ENCODE measurements at regions not wholly inside any gene's neighbourhood (a gene's known extent, or its start where the extent isn't known, plus 50 kb on each side); places are given as distances from the start of the nearest gene placed in this dataset.

DNA sequence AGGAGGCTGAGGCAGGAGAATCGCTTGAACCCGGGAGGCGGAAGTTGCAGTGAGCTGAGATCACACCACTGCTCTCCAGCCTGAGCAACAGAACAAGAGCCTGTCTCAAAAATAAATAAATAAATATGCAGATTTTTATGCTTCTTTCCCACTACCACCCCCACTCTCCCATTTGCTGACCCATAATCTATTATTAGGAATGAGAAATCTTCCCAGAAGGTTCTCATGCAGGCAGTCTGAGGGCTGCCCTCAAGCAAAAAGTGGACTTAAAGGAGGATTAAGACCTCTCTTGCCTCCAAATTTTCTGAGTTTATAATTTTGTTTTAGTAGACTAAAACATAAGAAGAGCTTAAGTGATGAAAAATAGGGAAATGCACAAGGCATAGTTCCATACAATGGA lies 85.2 kb upstream of the TOMM7 start:
- no peak for TF ChIP-seq CTCF (IDR thresholded peaks at IDR 0.05)
- no peak overlapping the region for H3K27ac Mint-ChIP-seq (ENCODE audit: unreplicated experiment)

GRCh38 chr7:22900784-22901183 lies 78.1 kb upstream of the TOMM7 start:
- no peak overlapping the region for H3K27ac Mint-ChIP-seq (ENCODE audit: unreplicated experiment)
- no peak for TF ChIP-seq CTCF (IDR thresholded peaks at IDR 0.05)
- H3K9me3 Mint-ChIP-seq (ENCODE audit: unreplicated experiment), result peaks cover 8% of the 10 kb centered on the region
- no peaks in the 10 kb centered on the region for H3K27me3 Mint-ChIP-seq (ENCODE audit: unreplicated experiment)
- no peak overlapping the region for H3K4me3 Mint-ChIP-seq (ENCODE audit: unreplicated experiment)
- peaks cover 2% of the 10 kb centered on the region for H3K36me3 Mint-ChIP-seq (ENCODE audit: unreplicated experiment)
- DNase-seq (ENCODE audit: extremely low spot score, unreplicated experiment), result no peak
- no peaks in the 10 kb centered on the region for H3K4me1 Mint-ChIP-seq (ENCODE audit: unreplicated experiment)

More for the DNA sequence above, 85.2 kb upstream of the TOMM7 start:
- peaks cover 3% of the 10 kb centered on the region for H3K36me3 Mint-ChIP-seq (ENCODE audit: unreplicated experiment)
- DNase-seq (ENCODE audit: extremely low spot score, unreplicated experiment), result no peak
- no peak overlapping the region for H3K4me3 Mint-ChIP-seq (ENCODE audit: unreplicated experiment)
- H3K4me1 Mint-ChIP-seq (ENCODE audit: unreplicated experiment), result no peaks in the 10 kb centered on the region
- peaks cover 7% of the 10 kb centered on the region for H3K9me3 Mint-ChIP-seq (ENCODE audit: unreplicated experiment)
- H3K27me3 Mint-ChIP-seq (ENCODE audit: unreplicated experiment), result no peaks in the 10 kb centered on the region

DNA sequence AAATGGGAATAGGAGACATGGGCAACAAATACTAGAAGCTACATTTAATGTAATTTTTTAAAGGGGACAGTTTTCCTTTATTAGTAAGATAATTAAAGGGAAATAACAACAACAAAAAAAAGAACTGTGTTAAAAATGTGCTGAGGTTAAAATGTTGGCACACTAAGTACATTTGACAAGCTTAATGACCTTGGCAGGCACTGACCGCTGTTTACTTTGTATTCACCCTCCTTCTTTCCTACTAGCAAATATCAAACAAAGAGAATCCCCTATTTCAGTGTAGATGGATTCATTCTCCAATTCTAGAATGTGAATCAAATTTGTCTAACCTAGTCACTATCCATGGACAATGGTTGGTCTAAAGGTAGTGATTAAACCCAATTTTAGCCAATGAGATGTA lies 77.5 kb upstream of the TOMM7 start:
- no peak for DNase-seq (ENCODE audit: extremely low spot score, unreplicated experiment)
- H3K27me3 Mint-ChIP-seq (ENCODE audit: unreplicated experiment), result no peaks in the 10 kb centered on the region
- H3K27ac Mint-ChIP-seq (ENCODE audit: unreplicated experiment), result no peak overlapping the region
- TF ChIP-seq CTCF (IDR thresholded peaks at IDR 0.05), result no peak
- H3K36me3 Mint-ChIP-seq (ENCODE audit: unreplicated experiment), result peaks cover 2% of the 10 kb centered on the region
- peaks cover 8% of the 10 kb centered on the region for H3K9me3 Mint-ChIP-seq (ENCODE audit: unreplicated experiment)
- peaks cover 3% of the 10 kb centered on the region for H3K4me1 Mint-ChIP-seq (ENCODE audit: unreplicated experiment)
- no peak overlapping the region for H3K4me3 Mint-ChIP-seq (ENCODE audit: unreplicated experiment)

DNA sequence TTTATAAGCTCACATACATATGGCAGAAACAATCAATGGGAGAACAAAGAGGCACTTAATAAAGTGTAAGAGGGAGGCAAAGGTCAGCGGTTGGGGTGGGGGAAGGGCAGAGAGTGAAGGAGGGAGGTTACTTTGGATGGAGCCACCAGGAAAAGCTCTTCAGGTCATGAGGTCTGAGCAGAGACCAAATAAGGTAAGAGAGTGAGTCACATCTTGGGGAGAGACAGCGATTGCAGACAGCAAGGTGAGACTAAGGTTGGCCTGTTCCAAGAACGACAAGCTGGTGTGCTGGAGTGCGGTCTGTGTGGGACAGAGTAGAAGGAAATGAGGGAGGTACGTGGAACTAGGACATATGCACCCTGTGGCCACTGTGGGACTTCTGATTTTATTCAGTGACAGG lies 74.3 kb upstream of the TOMM7 start:
- H3K9me3 Mint-ChIP-seq (ENCODE audit: unreplicated experiment), result no peaks in the 10 kb centered on the region
- peaks cover 3% of the 10 kb centered on the region for H3K4me1 Mint-ChIP-seq (ENCODE audit: unreplicated experiment)
- no peaks in the 10 kb centered on the region for H3K27me3 Mint-ChIP-seq (ENCODE audit: unreplicated experiment)
- H3K27ac Mint-ChIP-seq (ENCODE audit: unreplicated experiment), result no peak overlapping the region
- no peak for TF ChIP-seq CTCF (IDR thresholded peaks at IDR 0.05)
- H3K36me3 Mint-ChIP-seq (ENCODE audit: unreplicated experiment), result no peaks in the 10 kb centered on the region
- H3K4me3 Mint-ChIP-seq (ENCODE audit: unreplicated experiment), result no peak overlapping the region
- DNase-seq (ENCODE audit: extremely low spot score, unreplicated experiment), result no peak

DNA sequence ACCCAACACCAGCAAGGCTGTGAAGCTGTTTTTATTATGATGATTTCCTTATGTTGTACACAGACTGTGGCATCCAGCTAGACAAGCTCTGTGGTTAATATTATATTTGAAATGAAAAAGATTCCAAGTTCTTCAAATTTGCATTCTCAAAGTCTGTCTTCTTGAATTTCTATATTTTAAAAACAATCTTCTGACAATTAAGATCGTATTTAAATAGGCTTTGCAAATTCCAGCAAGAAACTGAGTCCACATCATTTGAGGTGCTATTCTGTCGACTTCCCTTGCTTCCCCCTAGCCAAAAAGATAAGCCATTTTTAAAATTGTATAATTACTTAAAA lies 73.1 kb upstream of the TOMM7 start:
- Mint-ChIP-seq H3K36me3 (ENCODE audit: unreplicated experiment) (no peaks in the 10 kb centered on the region), H3K27me3 (ENCODE audit: unreplicated experiment) (no peaks in the 10 kb centered on the region), H3K9me3 (ENCODE audit: unreplicated experiment) (no peaks in the 10 kb centered on the region)

More for the DNA sequence above, 73.1 kb upstream of the TOMM7 start:
- no peak for TF ChIP-seq CTCF (IDR thresholded peaks at IDR 0.05)
- no peak for DNase-seq (ENCODE audit: extremely low spot score, unreplicated experiment)
- Mint-ChIP-seq H3K4me1 (ENCODE audit: unreplicated experiment) (peaks cover 3% of the 10 kb centered on the region), H3K27ac (ENCODE audit: unreplicated experiment) (no peak overlapping the region), H3K4me3 (ENCODE audit: unreplicated experiment) (no peak overlapping the region)
